HEK293 (cell line): ENCODE measurements at regions not wholly inside any gene's neighbourhood (a gene's known extent, or its start where the extent isn't known, plus 50 kb on each side); places are given as distances from the start of the nearest gene placed in this dataset.
A peak's percentile ranks its signal among the peaks of the same experiment; 100 is the strongest.
"Not testable (repeated sequence)": the region's sequence is repeated elsewhere in the genome, so short reads cannot be mapped to it uniquely, and the experiment has no call there.

Source experiments
- CTCF ChIA-PET: fragments of 350-600 bp; formaldehyde crosslinking; extraction: SDS; loops from one replicate; lab custom pipeline; 2021; ENCODE audit warnings: antibody characterized with exemption; lab: Yijun Ruan, JAX
- POLR2A ChIA-PET: fragments of 300-600 bp; formaldehyde crosslinking; extraction: SDS; loops from one replicate; lab custom pipeline; 2020; ENCODE audit warnings: antibody characterized with exemption, inconsistent platforms; lab: Yijun Ruan, JAX
- H3K27ac ChIP-seq: fragments of 200-500 bp; sonication (Bioruptor generic); 2 replicates; pipeline ENCODE4 v1.5.1; 2014; ENCODE audit warnings: low read depth, low read length, control low read depth, inconsistent platforms; ENCODE audit errors: extremely low read depth
- H3K36me3 ChIP-seq, 2 experiments: fragments of 200-500 bp in 1 of 2; sonication (Bioruptor generic) in 1 of 2; 1 replicate in 1 of 2; 2 replicates in 1 of 2; pipeline ENCODE4 v1.5.1; 2014 to 2017; ENCODE audit warnings: inconsistent platforms in 2 of 2, low read length in 2 of 2; ENCODE audit not compliant: control insufficient read depth in 2 of 2, insufficient read depth in 1 of 2
- H3K4me1 ChIP-seq: fragments of 200-500 bp; sonication (Bioruptor generic); 2 replicates; pipeline ENCODE4 v1.5.1; 2014; ENCODE audit warnings: mild to moderate bottlenecking, low read length, inconsistent platforms; ENCODE audit not compliant: control insufficient read depth, insufficient read depth
- H3K4me3 ChIP-seq: 2 replicates; pipeline ENCODE4 v1.5.1; 2011; ENCODE audit warnings: low read depth, mild to moderate bottlenecking, control low read depth, low read length, moderate library complexity
- H3K9me3 ChIP-seq: fragments of 200-500 bp; sonication (Bioruptor generic); 2 replicates; pipeline ENCODE4 v1.5.1; 2014; ENCODE audit warnings: low read depth, low read length, inconsistent platforms; ENCODE audit not compliant: control insufficient read depth, insufficient read depth
- EGR2 ChIP-seq: fragments of 450-650 bp; formaldehyde crosslinking; IDR thresholded peaks from 2 replicates; pipeline ENCODE4 v1.5.1; 2016; ENCODE audit warnings: low read depth, missing biosample characterization, missing genetic modification characterization
- ZFHX2 ChIP-seq: fragments of 450-650 bp; formaldehyde crosslinking; conservative IDR thresholded peaks from 2 replicates; pipeline ENCODE4 v1.5.1; 2016; ENCODE audit warnings: missing biosample characterization, missing genetic modification characterization
- ZNF121 ChIP-seq: fragments of 450-650 bp; formaldehyde crosslinking; IDR thresholded peaks from 2 replicates; pipeline ENCODE4 v1.5.1; 2016; ENCODE audit warnings: missing biosample characterization, missing genetic modification characterization
- ZNF146 ChIP-seq: fragments of 450-650 bp; formaldehyde crosslinking; IDR thresholded peaks from 2 replicates; pipeline ENCODE4 v1.5.1; 2016; ENCODE audit warnings: missing biosample characterization, missing genetic modification characterization
- ZNF37A ChIP-seq: fragments of 450-650 bp; IDR thresholded peaks from 2 replicates; pipeline ENCODE4 v1.5.1; 2018; ENCODE audit warnings: missing biosample characterization, missing genetic modification characterization
- ZNF701 ChIP-seq: fragments of 450-650 bp; formaldehyde crosslinking; IDR thresholded peaks from 2 replicates; pipeline ENCODE4 v1.5.1; 2016; ENCODE audit warnings: missing biosample characterization, missing genetic modification characterization
- ZNF777 ChIP-seq: fragments of 450-650 bp; formaldehyde crosslinking; IDR thresholded peaks from 2 replicates; pipeline ENCODE4 v1.5.1; 2017; ENCODE audit warnings: missing biosample characterization, missing genetic modification characterization, borderline replicate concordance
- ZSCAN23 ChIP-seq: fragments of 450-650 bp; formaldehyde crosslinking; IDR thresholded peaks from 2 replicates; pipeline ENCODE4 v1.5.1; 2016; ENCODE audit warnings: missing biosample characterization, missing genetic modification characterization

- H3K4me3 ChIP-seq, H3K27ac ChIP-seq, H3K36me3 ChIP-seq, CTCF ChIA-PET, POLR2A ChIA-PET, H3K9me3 ChIP-seq, H3K4me1 ChIP-seq: not testable (repeated sequence)
Measured at GRCh38 chr17:30695265-30695811, 129.2 kb downstream of the CRLF3 start.

- TF ChIP-seq EGR2 (peak; percentile 57), ZFHX2 (0 out of 2 replicates have a peak, but pooled peaks have one; percentile 5)
- CTCF ChIA-PET, POLR2A ChIA-PET, H3K9me3 ChIP-seq, H3K4me3 ChIP-seq, H3K27ac ChIP-seq, H3K4me1 ChIP-seq, H3K36me3 ChIP-seq: not testable (repeated sequence)
Measured at GRCh38 chr17:30693772-30694171, 130.7 kb downstream of the CRLF3 start.

GRCh38 chr17:30689266-30690000, 135.1 kb downstream of the CRLF3 start:
- H3K4me1 ChIP-seq, H3K4me3 ChIP-seq, CTCF ChIA-PET, H3K36me3 ChIP-seq, POLR2A ChIA-PET, H3K27ac ChIP-seq, H3K9me3 ChIP-seq: not testable (repeated sequence)

GRCh38 chr17:30686538-30687479, 137.7 kb downstream of the CRLF3 start:
- CTCF ChIA-PET, result interaction anchor here (1.6 kb wide), 1 partner anchor 11 kb away, joined by 9 read pairs; no protein-coding TSS in a partner anchor
- H3K4me1 ChIP-seq, H3K27ac ChIP-seq, H3K4me3 ChIP-seq, H3K9me3 ChIP-seq, POLR2A ChIA-PET, H3K36me3 ChIP-seq: not testable (repeated sequence)

GRCh38 chr17:30682280-30682679, 142.2 kb downstream of the CRLF3 start:
- CTCF ChIA-PET, result not testable (repeated sequence)

GRCh38 chr17:30680681-30681080, 143.8 kb downstream of the CRLF3 start:
- H3K27ac ChIP-seq, POLR2A ChIA-PET, CTCF ChIA-PET: not testable (repeated sequence)

More at GRCh38 chr17:30682280-30682679, 142.2 kb downstream of the CRLF3 start:
- H3K4me1 ChIP-seq, H3K9me3 ChIP-seq, H3K4me3 ChIP-seq, POLR2A ChIA-PET, H3K27ac ChIP-seq, H3K36me3 ChIP-seq: not testable (repeated sequence)
- peak; percentile 64 for TF ChIP-seq ZNF121 (tag by site-specific recombination)

GRCh38 chr17:30677550-30678249, 146.8 kb downstream of the CRLF3 start:
- ChIA-PET POLR2A (no interaction called here), CTCF (no interaction called here)
- H3K27ac ChIP-seq, result no peak overlapping the region
- H3K4me3 ChIP-seq, result no peak overlapping the region
- no peaks in the 10 kb centered on the region for H3K36me3 ChIP-seq
- TF ChIP-seq ZNF37A (tag by site-specific recombination) (peak; percentile 91; the same call in 1 of the 2 replicates), ZNF146 (tag by site-specific recombination) (no peak), ZSCAN23 (tag by site-specific recombination) (no peak), ZNF777 (tag by site-specific recombination) (no peak), ZNF701 (tag by site-specific recombination) (no peak)
- no peaks in the 10 kb centered on the region for H3K9me3 ChIP-seq
- H3K4me1 ChIP-seq, result no peaks in the 10 kb centered on the region

More at GRCh38 chr17:30680681-30681080, 143.8 kb downstream of the CRLF3 start:
- H3K4me3 ChIP-seq, H3K4me1 ChIP-seq, H3K36me3 ChIP-seq, H3K9me3 ChIP-seq: not testable (repeated sequence)
